GM12878 (cell line): ENCODE measurements at regions not wholly inside any gene's neighbourhood (a gene's known extent, or its start where the extent isn't known, plus 50 kb on each side); places are given as distances from the start of the nearest gene placed in this dataset.

Experiments used
- ASH2L ChIP-seq: fragments of 300-600, 200-600 bp; sonication (generic); IDR thresholded peaks from 2 replicates; pipeline ENCODE4 v1.6.1; 2017; ENCODE audit warnings: low read depth, mild to moderate bottlenecking, borderline replicate concordance
- EP300 ChIP-seq, 2 experiments: fragments of 150-350 bp in 1 of 2; IDR thresholded peaks; 2 replicates each; pipeline ENCODE4 v1.6.1; 2011 to 2012; ENCODE audit warnings: low read depth in 2 of 2, low read length in 2 of 2, borderline replicate concordance in 1 of 2, improper control_type of control experiment in 1 of 2, inconsistent platforms in 1 of 2; ENCODE audit not compliant: control insufficient read depth in 1 of 2
- EZH2 ChIP-seq: IDR thresholded peaks from 2 replicates; pipeline ENCODE4 v1.6.1; 2012; ENCODE audit warnings: low read depth, mild to moderate bottlenecking, control low read depth, inconsistent platforms, low read length, borderline replicate concordance; ENCODE audit not compliant: control insufficient read depth
- KDM1A ChIP-seq: fragments of 200-600 bp; sonication (generic); IDR thresholded peaks from 2 replicates; pipeline ENCODE4 v1.6.1; 2016; ENCODE audit warnings: borderline replicate concordance
- MYB ChIP-seq: fragments of 150-350 bp; IDR thresholded peaks from 2 replicates; pipeline ENCODE4 v1.6.1; 2014; ENCODE audit warnings: mild to moderate bottlenecking, low read depth, low read length, borderline replicate concordance
- NFYB ChIP-seq: IDR thresholded peaks from 2 replicates; pipeline ENCODE4 v1.6.1; 2011; ENCODE audit warnings: low read depth, mild to moderate bottlenecking, low read length, improper control_type of control experiment, moderate library complexity; ENCODE audit not compliant: insufficient read depth
- POLR2A ChIP-seq: IDR thresholded peaks from 2 replicates; pipeline ENCODE4 v1.6.1; 2011; ENCODE audit warnings: low read depth, mild to moderate bottlenecking, low read length
- SIN3A ChIP-seq: IDR thresholded peaks from 2 replicates; pipeline ENCODE4 v1.6.1; 2012; ENCODE audit warnings: low read depth, low read length, improper control_type of control experiment
- ZSCAN29 ChIP-seq: fragments of 450-650 bp; IDR thresholded peaks from 2 replicates; pipeline ENCODE4 v1.6.1; 2017; ENCODE audit warnings: mild to moderate bottlenecking, moderate library complexity
- TF ChIP-seq, protein P1 (sequence below), 3 experiments: IDR thresholded peaks in 2 of 3; conservative IDR thresholded peaks in 1 of 3; 2 replicates each; pipeline ENCODE4 v1.5.1; 2011; ENCODE audit warnings: low read depth in 3 of 3, low read length in 3 of 3, mild to moderate bottlenecking in 3 of 3, control low read depth in 2 of 3, moderate library complexity in 2 of 3, inconsistent platforms in 1 of 3, mixed read lengths in 1 of 3; ENCODE audit not compliant: control insufficient read depth in 2 of 3, insufficient read depth in 1 of 3; ENCODE audit errors: extremely low read depth in 1 of 3
- TF ChIP-seq, protein P2 (sequence below): IDR thresholded peaks from 2 replicates; pipeline ENCODE4 v1.6.1; 2012; ENCODE audit warnings: low read depth, low read length, improper control_type of control experiment
- TF ChIP-seq, protein P3 (sequence below): IDR thresholded peaks from 2 replicates; pipeline ENCODE4 v1.6.1; 2012; ENCODE audit warnings: low read length, inconsistent platforms

GRCh38 chr22:45065726-45066125 is 55.9 kb upstream of the PHF21B start:
- TF ChIP-seq, protein P1, sequence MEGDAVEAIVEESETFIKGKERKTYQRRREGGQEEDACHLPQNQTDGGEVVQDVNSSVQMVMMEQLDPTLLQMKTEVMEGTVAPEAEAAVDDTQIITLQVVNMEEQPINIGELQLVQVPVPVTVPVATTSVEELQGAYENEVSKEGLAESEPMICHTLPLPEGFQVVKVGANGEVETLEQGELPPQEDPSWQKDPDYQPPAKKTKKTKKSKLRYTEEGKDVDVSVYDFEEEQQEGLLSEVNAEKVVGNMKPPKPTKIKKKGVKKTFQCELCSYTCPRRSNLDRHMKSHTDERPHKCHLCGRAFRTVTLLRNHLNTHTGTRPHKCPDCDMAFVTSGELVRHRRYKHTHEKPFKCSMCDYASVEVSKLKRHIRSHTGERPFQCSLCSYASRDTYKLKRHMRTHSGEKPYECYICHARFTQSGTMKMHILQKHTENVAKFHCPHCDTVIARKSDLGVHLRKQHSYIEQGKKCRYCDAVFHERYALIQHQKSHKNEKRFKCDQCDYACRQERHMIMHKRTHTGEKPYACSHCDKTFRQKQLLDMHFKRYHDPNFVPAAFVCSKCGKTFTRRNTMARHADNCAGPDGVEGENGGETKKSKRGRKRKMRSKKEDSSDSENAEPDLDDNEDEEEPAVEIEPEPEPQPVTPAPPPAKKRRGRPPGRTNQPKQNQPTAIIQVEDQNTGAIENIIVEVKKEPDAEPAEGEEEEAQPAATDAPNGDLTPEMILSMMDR (IDR thresholded peaks at IDR 0.05 in 2 of 3, conservative IDR thresholded peaks at IDR 0.05 in 1 of 3; ENCODE audit: control insufficient read depth in 2 of 3, extremely low read depth in 1 of 3, insufficient read depth in 1 of 3, low read depth in 3 of 3, low read length in 3 of 3): no peak
- no peak for TF ChIP-seq NFYB
- no peak for TF ChIP-seq ZSCAN29
- TF ChIP-seq POLR2A: no peak
- no peak for TF ChIP-seq MYB
- TF ChIP-seq ASH2L: no peak
- TF ChIP-seq EZH2: no peak
- TF ChIP-seq, protein P2, sequence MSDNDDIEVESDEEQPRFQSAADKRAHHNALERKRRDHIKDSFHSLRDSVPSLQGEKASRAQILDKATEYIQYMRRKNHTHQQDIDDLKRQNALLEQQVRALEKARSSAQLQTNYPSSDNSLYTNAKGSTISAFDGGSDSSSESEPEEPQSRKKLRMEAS: no peak
- TF ChIP-seq, protein P3, sequence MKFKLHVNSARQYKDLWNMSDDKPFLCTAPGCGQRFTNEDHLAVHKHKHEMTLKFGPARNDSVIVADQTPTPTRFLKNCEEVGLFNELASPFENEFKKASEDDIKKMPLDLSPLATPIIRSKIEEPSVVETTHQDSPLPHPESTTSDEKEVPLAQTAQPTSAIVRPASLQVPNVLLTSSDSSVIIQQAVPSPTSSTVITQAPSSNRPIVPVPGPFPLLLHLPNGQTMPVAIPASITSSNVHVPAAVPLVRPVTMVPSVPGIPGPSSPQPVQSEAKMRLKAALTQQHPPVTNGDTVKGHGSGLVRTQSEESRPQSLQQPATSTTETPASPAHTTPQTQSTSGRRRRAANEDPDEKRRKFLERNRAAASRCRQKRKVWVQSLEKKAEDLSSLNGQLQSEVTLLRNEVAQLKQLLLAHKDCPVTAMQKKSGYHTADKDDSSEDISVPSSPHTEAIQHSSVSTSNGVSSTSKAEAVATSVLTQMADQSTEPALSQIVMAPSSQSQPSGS: no peak
- TF ChIP-seq KDM1A: no peak
- no peak for TF ChIP-seq EP300 (IDR thresholded peaks at IDR 0.05; ENCODE audit: borderline replicate concordance in 1 of 2, control insufficient read depth in 1 of 2, low read depth in 2 of 2, low read length in 2 of 2)
- no peak for TF ChIP-seq SIN3A
